Kidney (tissue), 13 donors: ENCODE measurements at regions not wholly inside any gene's neighbourhood (a gene's known extent, or its start where the extent isn't known, plus 50 kb on each side); places are given as distances from the start of the nearest gene placed in this dataset.

Source experiments
- DNase-seq, 5 donors: peaks; one replicate each; pipeline ENCODE4 v3.0.0-alpha.2; 2013 to 2020
- FAIRE-seq: peaks from 2 replicates; lab custom pipeline; 2012; peaks lifted over from hg19 to GRCh38; lab: Jason Lieb, UNC
- H3K27ac ChIP-seq, 2 donors: one replicate each; pipeline ENCODE4 v1.7.0; 2013; ENCODE audit warnings: low read depth in 2 of 2, low read length in 2 of 2, inconsistent platforms in 1 of 2
- H3K27me3 ChIP-seq: one replicate; pipeline ENCODE4 v1.7.1; 2013; ENCODE audit warnings: low read length, inconsistent platforms; ENCODE audit not compliant: control insufficient read depth, insufficient read depth
- H3K36me3 ChIP-seq, 3 donors: one replicate each; pipeline versions ENCODE4 v1.7.0 to v1.7.1; 2013; ENCODE audit warnings: low read length in 3 of 3, control low read depth in 1 of 3, inconsistent platforms in 1 of 3; ENCODE audit not compliant: insufficient read depth in 3 of 3, control insufficient read depth in 2 of 3
- H3K4me1 ChIP-seq, 3 donors: one replicate each; pipeline versions ENCODE4 v1.7.0 to v1.7.1; 2013; ENCODE audit warnings: low read length in 3 of 3, inconsistent platforms in 1 of 3, low read depth in 1 of 3; ENCODE audit not compliant: control insufficient read depth in 2 of 3, insufficient read depth in 2 of 3
- H3K4me3 ChIP-seq, 3 donors: one replicate each; pipeline versions ENCODE4 v1.7.0 to v1.8.1; 2013; ENCODE audit warnings: low read length in 3 of 3, control low read depth in 1 of 3, inconsistent platforms in 1 of 3
- H3K9ac ChIP-seq, 3 donors: one replicate each; pipeline versions ENCODE4 v1.7.0 to v1.7.1; 2013; ENCODE audit warnings: low read length in 3 of 3, control low read depth in 1 of 3, inconsistent platforms in 1 of 3
- H3K9me3 ChIP-seq, 3 donors: one replicate each; pipeline versions ENCODE4 v1.7.0 to v1.7.1; 2013; ENCODE audit warnings: low read length in 3 of 3, control low read depth in 1 of 3, inconsistent platforms in 1 of 3; ENCODE audit not compliant: control insufficient read depth in 2 of 3, insufficient read depth in 1 of 3
- intact Hi-C: fragments of 100-400 bp; cut with DNase I; formaldehyde crosslinking; loops from one replicate; pipeline ENCODE4 v1.11.1; 2022
- TF ChIP-seq, protein P1 (sequence below): IDR thresholded peaks from 3 replicates; pipeline ENCODE4 v1.5.1; 2012; ENCODE audit warnings: mild to moderate bottlenecking, moderate library complexity, borderline replicate concordance; ENCODE audit not compliant: insufficient read depth; ENCODE audit errors: extremely low read depth
- donor health status: control.
- donor health status: control.
- donor health status: control.
- donor health status: control.
- donor health status: control.
- donor health status: DM: yes; HTN: yes; CAD: no.
- donor health status: Normal renal cell carcinoma (clear cell type).

DNA sequence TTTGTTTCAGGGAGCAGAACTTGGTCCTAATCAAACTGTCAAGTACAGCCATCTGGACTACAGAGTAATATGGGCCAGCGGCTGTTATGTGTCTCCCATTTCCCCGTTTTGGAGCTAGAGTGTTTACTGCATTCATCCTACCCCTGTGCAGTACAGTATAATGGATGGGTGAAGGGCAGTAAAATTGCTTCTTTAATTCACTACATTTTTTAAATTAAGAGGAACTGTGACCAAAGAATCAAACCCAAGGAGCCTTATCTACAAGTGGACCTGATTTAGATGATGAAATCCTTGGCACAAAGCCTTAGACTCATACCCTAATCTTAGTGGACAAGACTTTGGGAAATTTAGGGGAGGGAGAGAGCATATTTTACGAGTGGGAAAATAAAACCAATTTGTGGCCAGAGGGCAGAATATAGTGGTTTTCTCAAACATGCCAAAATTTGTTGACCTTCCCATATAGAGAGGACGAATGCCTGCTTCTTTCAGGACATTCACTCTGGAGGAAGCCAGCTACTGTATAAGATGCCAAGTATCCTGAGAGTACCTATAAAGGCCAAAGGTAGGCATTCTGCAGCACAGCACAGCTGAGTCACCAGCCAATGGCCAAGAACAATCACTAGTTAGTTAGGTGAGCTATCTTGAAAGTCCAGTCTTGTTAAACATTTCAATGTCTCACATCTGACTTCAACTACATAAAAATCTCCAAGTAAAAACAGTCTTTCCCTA, 253.8 kb upstream of the KCNIP4 start:
- H3K36me3 ChIP-seq: no peaks in the 10 kb centered on the region
- no peaks in the 10 kb centered on the region for H3K4me1 ChIP-seq
- DNase-seq: peak in 3 of 5 donors; percentile 43 to 90 (median 70)
- H3K27me3 ChIP-seq: no peaks in the 10 kb centered on the region
- no peak overlapping the region for H3K9ac ChIP-seq
- H3K4me3 ChIP-seq: no peak overlapping the region
- TF ChIP-seq, protein P1, sequence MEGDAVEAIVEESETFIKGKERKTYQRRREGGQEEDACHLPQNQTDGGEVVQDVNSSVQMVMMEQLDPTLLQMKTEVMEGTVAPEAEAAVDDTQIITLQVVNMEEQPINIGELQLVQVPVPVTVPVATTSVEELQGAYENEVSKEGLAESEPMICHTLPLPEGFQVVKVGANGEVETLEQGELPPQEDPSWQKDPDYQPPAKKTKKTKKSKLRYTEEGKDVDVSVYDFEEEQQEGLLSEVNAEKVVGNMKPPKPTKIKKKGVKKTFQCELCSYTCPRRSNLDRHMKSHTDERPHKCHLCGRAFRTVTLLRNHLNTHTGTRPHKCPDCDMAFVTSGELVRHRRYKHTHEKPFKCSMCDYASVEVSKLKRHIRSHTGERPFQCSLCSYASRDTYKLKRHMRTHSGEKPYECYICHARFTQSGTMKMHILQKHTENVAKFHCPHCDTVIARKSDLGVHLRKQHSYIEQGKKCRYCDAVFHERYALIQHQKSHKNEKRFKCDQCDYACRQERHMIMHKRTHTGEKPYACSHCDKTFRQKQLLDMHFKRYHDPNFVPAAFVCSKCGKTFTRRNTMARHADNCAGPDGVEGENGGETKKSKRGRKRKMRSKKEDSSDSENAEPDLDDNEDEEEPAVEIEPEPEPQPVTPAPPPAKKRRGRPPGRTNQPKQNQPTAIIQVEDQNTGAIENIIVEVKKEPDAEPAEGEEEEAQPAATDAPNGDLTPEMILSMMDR: no peak
- no peak overlapping the region for H3K27ac ChIP-seq
- intact Hi-C loops: no loop called here
- no peaks in the 10 kb centered on the region for H3K9me3 ChIP-seq
- FAIRE-seq: no peak

DNA sequence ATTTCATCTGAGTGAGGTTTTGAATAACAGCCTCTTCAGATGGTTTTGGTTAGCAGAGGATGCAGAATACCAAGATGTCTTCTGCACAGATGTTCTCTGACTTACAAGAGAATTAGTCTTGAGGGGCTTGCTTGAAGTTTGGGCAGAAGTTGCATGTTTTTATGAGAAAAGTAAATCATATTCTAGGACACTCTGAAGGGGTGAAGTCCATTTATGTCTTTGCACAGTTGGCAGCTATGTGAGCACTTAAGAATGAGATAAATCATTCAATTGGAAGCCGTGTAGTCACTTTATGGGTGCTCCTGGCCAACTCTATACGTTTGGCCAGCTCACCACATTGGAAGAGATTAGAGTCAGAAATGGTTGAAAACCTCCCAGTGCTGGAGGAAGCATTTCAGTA, 252.7 kb upstream of the KCNIP4 start:
- Histone ChIP-seq H3K27ac (no peak overlapping the region), H3K4me3 (no peak overlapping the region), H3K27me3 (no peaks in the 10 kb centered on the region), H3K9ac (no peak overlapping the region), H3K36me3 (no peaks in the 10 kb centered on the region), H3K4me1 (no peaks in the 10 kb centered on the region), H3K9me3 (no peaks in the 10 kb centered on the region)
- FAIRE-seq: no peak
- DNase-seq: no peak
- intact Hi-C loops: no loop called here
- TF ChIP-seq, protein P1: no peak

DNA sequence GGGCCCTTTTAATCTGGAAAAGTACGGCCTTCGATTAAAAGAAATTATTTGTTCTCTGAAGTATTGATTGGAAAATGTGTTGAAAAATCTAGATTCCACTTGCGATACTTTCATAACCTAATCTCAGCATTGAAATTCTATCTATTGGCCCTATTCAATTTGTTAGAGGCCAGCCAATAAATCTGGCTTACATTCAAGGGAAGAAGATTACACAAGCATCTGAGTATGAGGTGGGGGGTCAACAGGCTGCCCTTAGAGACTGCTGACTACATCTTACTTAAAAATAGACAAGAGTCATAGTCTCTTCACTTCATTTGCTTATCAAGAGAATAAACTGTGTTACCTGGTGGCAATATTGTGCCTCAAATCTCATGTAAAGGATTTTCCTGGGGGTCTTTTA, 248.0 kb upstream of the KCNIP4 start:
- DNase-seq (no peak), FAIRE-seq (no peak)
- TF ChIP-seq, protein P1: no peak
- H3K27me3 ChIP-seq: no peaks in the 10 kb centered on the region
- no peaks in the 10 kb centered on the region for H3K9me3 ChIP-seq
- no peak overlapping the region for H3K4me3 ChIP-seq
- H3K27ac ChIP-seq: no peak overlapping the region
- H3K9ac ChIP-seq: no peak overlapping the region
- peaks cover 0 to 2% (median 0%) of the 10 kb centered on the region in 3 donors for H3K4me1 ChIP-seq
- H3K36me3 ChIP-seq: no peaks in the 10 kb centered on the region
- intact Hi-C loops: no loop called here
